ENCODE measurements at regions not wholly inside any gene's neighbourhood (a gene's known extent, or its start where the extent isn't known, plus 50 kb on each side); places are given as distances from the start of the nearest gene placed in this dataset.

DNA sequence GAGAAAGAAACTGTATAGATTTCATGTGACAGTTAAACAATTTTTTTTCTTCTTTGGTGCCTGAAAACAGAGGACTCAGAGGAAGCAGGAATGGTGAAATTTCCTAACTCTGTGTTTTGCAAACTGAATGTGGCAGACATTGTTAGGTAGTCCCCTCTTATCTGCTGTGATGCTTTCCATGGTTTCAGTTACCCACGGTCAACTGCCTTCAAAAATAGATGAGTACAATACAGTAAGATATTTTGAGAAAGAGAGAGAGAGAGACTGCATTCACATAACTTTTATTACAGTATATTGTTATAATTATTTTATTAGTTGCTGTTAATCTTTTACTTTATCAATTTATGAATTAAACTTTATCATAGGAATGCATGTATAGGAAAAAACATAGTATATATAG, 627.2 kb downstream of the CCDC171 start:
- no peak overlapping the region for H3K27ac Mint-ChIP-seq

DNA sequence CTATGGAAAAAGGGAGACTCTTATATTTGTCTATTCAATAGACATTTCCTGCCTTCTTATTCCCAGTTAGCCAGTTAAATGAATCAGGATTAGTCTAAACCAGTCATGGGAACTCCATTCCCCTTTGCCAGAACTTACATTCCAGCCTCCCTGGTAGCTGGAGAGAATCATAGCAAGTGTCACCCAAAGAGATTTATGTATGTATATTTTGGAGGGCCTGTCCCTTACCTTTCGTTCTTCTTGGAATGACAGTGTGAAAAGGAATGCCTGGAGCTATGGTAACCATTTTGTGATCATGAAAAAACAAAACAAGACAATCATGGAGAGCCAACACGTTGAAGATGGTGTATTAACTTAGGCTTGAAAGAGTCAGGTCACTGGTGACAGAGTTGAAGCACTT, 627.7 kb downstream of the CCDC171 start:
- Mint-ChIP-seq H3K4me3 (no peak overlapping the region), H3K27ac (no peak overlapping the region), H3K4me1 (peaks cover 7% of the 10 kb centered on the region), H3K36me3 (no peaks in the 10 kb centered on the region), H3K27me3 (ENCODE audit: low read depth) (no peaks in the 10 kb centered on the region), H3K9me3 (no peaks in the 10 kb centered on the region)
- no peak for DNase-seq (ENCODE audit: low spot score in 2 of 2, unreplicated experiment in 2 of 2)
- TF ChIP-seq, protein P1, sequence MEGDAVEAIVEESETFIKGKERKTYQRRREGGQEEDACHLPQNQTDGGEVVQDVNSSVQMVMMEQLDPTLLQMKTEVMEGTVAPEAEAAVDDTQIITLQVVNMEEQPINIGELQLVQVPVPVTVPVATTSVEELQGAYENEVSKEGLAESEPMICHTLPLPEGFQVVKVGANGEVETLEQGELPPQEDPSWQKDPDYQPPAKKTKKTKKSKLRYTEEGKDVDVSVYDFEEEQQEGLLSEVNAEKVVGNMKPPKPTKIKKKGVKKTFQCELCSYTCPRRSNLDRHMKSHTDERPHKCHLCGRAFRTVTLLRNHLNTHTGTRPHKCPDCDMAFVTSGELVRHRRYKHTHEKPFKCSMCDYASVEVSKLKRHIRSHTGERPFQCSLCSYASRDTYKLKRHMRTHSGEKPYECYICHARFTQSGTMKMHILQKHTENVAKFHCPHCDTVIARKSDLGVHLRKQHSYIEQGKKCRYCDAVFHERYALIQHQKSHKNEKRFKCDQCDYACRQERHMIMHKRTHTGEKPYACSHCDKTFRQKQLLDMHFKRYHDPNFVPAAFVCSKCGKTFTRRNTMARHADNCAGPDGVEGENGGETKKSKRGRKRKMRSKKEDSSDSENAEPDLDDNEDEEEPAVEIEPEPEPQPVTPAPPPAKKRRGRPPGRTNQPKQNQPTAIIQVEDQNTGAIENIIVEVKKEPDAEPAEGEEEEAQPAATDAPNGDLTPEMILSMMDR (IDR thresholded peaks at IDR 0.05; ENCODE audit: unreplicated experiment) = no peak

More for the DNA sequence above, 627.2 kb downstream of the CCDC171 start:
- no peak overlapping the region for H3K4me3 Mint-ChIP-seq
- no peaks in the 10 kb centered on the region for H3K36me3 Mint-ChIP-seq
- no peaks in the 10 kb centered on the region for H3K27me3 Mint-ChIP-seq (ENCODE audit: low read depth)
- H3K4me1 Mint-ChIP-seq = peaks cover 7% of the 10 kb centered on the region
- no peaks in the 10 kb centered on the region for H3K9me3 Mint-ChIP-seq
- TF ChIP-seq, protein P1 (IDR thresholded peaks at IDR 0.05; ENCODE audit: unreplicated experiment) = no peak
- no peak for DNase-seq (ENCODE audit: low spot score in 2 of 2, unreplicated experiment in 2 of 2)

DNA sequence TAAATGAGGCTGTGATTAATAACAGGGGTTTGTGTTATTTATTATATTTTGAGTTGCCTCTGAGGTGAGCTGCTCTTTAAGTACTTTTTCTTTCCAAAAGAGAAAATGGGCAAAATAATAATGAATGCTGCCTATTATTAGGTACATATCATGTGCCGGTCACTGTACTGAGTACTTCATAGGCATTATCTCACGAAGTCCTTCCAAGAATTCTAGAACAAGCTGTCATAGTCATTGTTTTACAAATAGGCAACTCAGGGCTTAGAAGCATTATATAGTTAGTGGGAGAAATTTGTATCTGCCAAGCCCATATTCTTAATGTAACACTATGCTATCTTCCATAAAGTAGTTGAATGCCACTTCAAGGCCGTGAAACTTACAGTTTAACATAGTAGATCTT, 628.7 kb downstream of the CCDC171 start:
- Mint-ChIP-seq H3K27ac (no peak overlapping the region), H3K9me3 (no peaks in the 10 kb centered on the region), H3K36me3 (no peaks in the 10 kb centered on the region), H3K4me3 (no peak overlapping the region), H3K4me1 (peaks cover 7% of the 10 kb centered on the region), H3K27me3 (ENCODE audit: low read depth) (no peaks in the 10 kb centered on the region)
- TF ChIP-seq, protein P1 (IDR thresholded peaks at IDR 0.05; ENCODE audit: unreplicated experiment) = no peak
- DNase-seq (ENCODE audit: low spot score in 2 of 2, unreplicated experiment in 2 of 2) = no peak

DNA sequence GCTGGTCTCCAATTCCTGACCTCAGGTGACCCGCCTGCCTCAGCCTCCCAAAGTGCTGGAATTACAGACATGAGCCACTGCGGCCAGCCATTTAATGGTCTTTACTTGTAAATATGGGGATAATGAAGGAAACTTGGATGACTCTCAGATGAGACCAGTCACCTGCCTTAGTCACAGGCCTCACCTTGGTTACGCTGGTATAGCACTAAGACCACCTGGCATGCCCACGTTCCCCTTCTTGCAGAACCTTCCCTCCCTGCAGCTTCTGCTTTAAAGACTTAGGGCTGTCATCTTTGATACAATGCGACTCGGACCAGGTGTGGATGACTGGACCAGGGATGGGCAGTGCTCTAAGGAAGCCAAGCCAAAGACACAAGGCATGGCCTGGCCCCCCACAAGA, 629.9 kb downstream of the CCDC171 start:
- H3K27ac Mint-ChIP-seq = no peak overlapping the region
- DNase-seq (ENCODE audit: low spot score in 2 of 2, unreplicated experiment in 2 of 2) = no peak
- TF ChIP-seq, protein P1 (IDR thresholded peaks at IDR 0.05; ENCODE audit: unreplicated experiment) = no peak

DNA sequence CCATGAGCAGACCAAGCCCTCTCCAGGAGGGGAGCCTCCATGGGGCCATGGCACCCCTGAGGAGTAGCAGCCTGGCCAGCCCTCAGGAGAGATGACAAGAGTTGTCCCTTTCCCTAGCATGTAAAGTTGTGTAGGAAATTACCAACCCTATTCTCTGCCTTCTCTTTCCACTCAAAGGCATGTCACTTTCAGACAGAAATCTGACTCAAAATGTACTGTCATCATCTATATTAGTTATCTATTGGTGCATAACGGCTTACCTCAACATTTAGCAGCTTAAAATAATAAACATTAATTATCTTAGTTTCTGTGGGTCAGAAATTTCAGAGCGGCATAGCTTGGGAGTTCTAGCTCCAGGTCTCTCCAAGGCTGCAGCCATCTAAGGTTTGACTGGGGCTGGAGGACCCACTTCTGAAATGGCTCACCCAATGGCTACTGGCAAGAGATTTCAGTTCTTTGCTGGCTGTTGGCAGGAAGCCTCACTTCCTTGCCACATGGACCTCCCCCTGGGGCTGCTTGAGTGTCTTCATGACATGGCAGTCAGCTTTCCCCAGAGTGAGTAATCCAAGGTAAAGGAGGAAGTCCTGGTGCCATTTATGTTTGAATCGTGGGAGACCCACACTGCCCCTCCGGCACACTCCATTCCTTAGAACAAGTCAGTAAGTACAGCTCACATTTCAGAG, 632.3 kb downstream of the CCDC171 start:
- no peak for DNase-seq (ENCODE audit: low spot score in 2 of 2, unreplicated experiment in 2 of 2)
- Mint-ChIP-seq H3K27ac (no peak overlapping the region), H3K4me3 (no peak overlapping the region), H3K27me3 (ENCODE audit: low read depth) (no peaks in the 10 kb centered on the region), H3K9me3 (peaks cover 14% of the 10 kb centered on the region), H3K36me3 (peaks cover 11% of the 10 kb centered on the region), H3K4me1 (peaks cover 7% of the 10 kb centered on the region)
- TF ChIP-seq, protein P1 (IDR thresholded peaks at IDR 0.05; ENCODE audit: unreplicated experiment) = no peak

More for the DNA sequence above, 629.9 kb downstream of the CCDC171 start:
- Mint-ChIP-seq H3K36me3 (no peaks in the 10 kb centered on the region), H3K27me3 (ENCODE audit: low read depth) (no peaks in the 10 kb centered on the region), H3K4me1 (peaks cover 7% of the 10 kb centered on the region), H3K4me3 (no peak overlapping the region), H3K9me3 (no peaks in the 10 kb centered on the region)

All from mesothelial cell of epicardium (in vitro differentiated cells).